Stimulated activated CD8-positive, alpha-beta memory T cell treated with anti-CD3 and anti-CD28 coated beads, Interleukin-15, amount 100 ng/mL, for 48 hours (primary cell): ENCODE measurements at regions not wholly inside any gene's neighbourhood (a gene's known extent, or its start where the extent isn't known, plus 50 kb on each side); places are given as distances from the start of the nearest gene placed in this dataset.
"Not testable (repeated sequence)": the region's sequence is repeated elsewhere in the genome, so short reads cannot be mapped to it uniquely, and the experiment has no call there.

ENCODE experiments used
- DNase-seq, 2 donors: peaks; one replicate each; pipeline ENCODE4 v3.0.0-alpha.2; 2020; ENCODE audit warnings: low read depth in 2 of 2

- DNase-seq: peak; percentile 95 to 97
Measured at GRCh38 chr21:5128261-5128660, 5393.1 kb upstream of the TPTE start.

GRCh38 chr21:5133824-5134223 lies 5387.6 kb upstream of the TPTE start:
- not testable (repeated sequence) for DNase-seq

GRCh38 chr21:5136406-5136805 lies 5385.0 kb upstream of the TPTE start:
- not testable (repeated sequence) for DNase-seq

- DNase-seq: not testable (repeated sequence)
Measured at GRCh38 chr21:5137006-5137405, 5384.4 kb upstream of the TPTE start.

- DNase-seq: not testable (repeated sequence)
Measured at GRCh38 chr21:5138687-5139086, 5382.7 kb upstream of the TPTE start.

- DNase-seq: not testable (repeated sequence)
Measured at GRCh38 chr21:5139528-5139927, 5381.9 kb upstream of the TPTE start.

GRCh38 chr21:5143011-5143410 lies 5378.4 kb upstream of the TPTE start:
- DNase-seq: not testable (repeated sequence)

- not testable (repeated sequence) for DNase-seq
Measured at GRCh38 chr21:5144731-5145130, 5376.7 kb upstream of the TPTE start.

- DNase-seq: not testable (repeated sequence)
Measured at GRCh38 chr21:5147685-5148084, 5373.7 kb upstream of the TPTE start.

GRCh38 chr21:5149222-5149621 lies 5372.2 kb upstream of the TPTE start:
- DNase-seq: not testable (repeated sequence)

GRCh38 chr21:5153842-5154640 lies 5367.3 kb upstream of the TPTE start:
- DNase-seq: not testable (repeated sequence)

- peak; percentile 51 to 82 for DNase-seq
Measured at GRCh38 chr21:5154641-5154982, 5366.8 kb upstream of the TPTE start.

GRCh38 chr21:5162693-5163574 lies 5358.4 kb upstream of the TPTE start:
- DNase-seq: not testable (repeated sequence)

- DNase-seq: not testable (repeated sequence)
Measured at GRCh38 chr21:5165829-5166228, 5355.6 kb upstream of the TPTE start.
